SHP77 treated with DMSO at 0.1 percent for 48 hours (cell line): ENCODE measurements at regions not wholly inside any gene's neighbourhood (a gene's known extent, or its start where the extent isn't known, plus 50 kb on each side); places are given as distances from the start of the nearest gene placed in this dataset.
"Not testable (repeated sequence)": the region's sequence is repeated elsewhere in the genome, so short reads cannot be mapped to it uniquely, and the experiment has no call there.

Experiments used
- DNase-seq: peaks from one replicate; lab custom pipeline; 2025; lab: John Stamatoyannopoulos, UW

- DNase-seq: peak; percentile 90
Observed at GRCh38 chr5:102048940-102049339, 247.1 kb downstream of the SLCO4C1 start.

GRCh38 chr5:102047073-102047472 is 249.0 kb downstream of the SLCO4C1 start:
- not testable (repeated sequence) for DNase-seq

- no peak for DNase-seq
Observed at GRCh38 chr5:102040326-102040725, 255.8 kb downstream of the SLCO4C1 start.

- no peak for DNase-seq
Observed at GRCh38 chr5:102036927-102037326, 259.2 kb downstream of the SLCO4C1 start.

- DNase-seq: no peak
Observed at GRCh38 chr5:102031711-102032110, 264.4 kb downstream of the SLCO4C1 start.

- DNase-seq: no peak
Observed at GRCh38 chr5:102018690-102019089, 277.4 kb downstream of the SLCO4C1 start.

- DNase-seq: no peak
Observed at GRCh38 chr5:102018279-102018678, 277.8 kb downstream of the SLCO4C1 start.

GRCh38 chr5:102014371-102014770 is 281.7 kb downstream of the SLCO4C1 start:
- DNase-seq: no peak

GRCh38 chr5:102010644-102011043 is 285.4 kb downstream of the SLCO4C1 start:
- DNase-seq: no peak

- DNase-seq: no peak
Observed at GRCh38 chr5:101997235-101997634, 298.8 kb downstream of the SLCO4C1 start.

GRCh38 chr5:101995585-101995984 is 300.5 kb downstream of the SLCO4C1 start:
- DNase-seq: no peak

- DNase-seq: no peak
Observed at GRCh38 chr5:101991486-101991885, 304.6 kb downstream of the SLCO4C1 start.

- no peak for DNase-seq
Observed at GRCh38 chr5:101989659-101990058, 306.4 kb downstream of the SLCO4C1 start.

GRCh38 chr5:101977729-101978345 is 318.2 kb downstream of the SLCO4C1 start:
- DNase-seq: peak; percentile 44

- DNase-seq: no peak
Observed at GRCh38 chr5:101976933-101977332, 319.2 kb downstream of the SLCO4C1 start.

GRCh38 chr5:101969742-101970141 is 326.3 kb downstream of the SLCO4C1 start:
- no peak for DNase-seq

GRCh38 chr5:101966476-101966875 is 329.6 kb downstream of the SLCO4C1 start:
- DNase-seq: no peak

GRCh38 chr5:101955891-101956290 is 340.2 kb downstream of the SLCO4C1 start:
- DNase-seq: no peak

GRCh38 chr5:101950019-101950418 is 346.1 kb downstream of the SLCO4C1 start:
- DNase-seq: no peak

GRCh38 chr5:101948615-101949014 is 347.5 kb downstream of the SLCO4C1 start:
- no peak for DNase-seq

GRCh38 chr5:101943784-101944183 is 352.3 kb downstream of the SLCO4C1 start:
- DNase-seq: no peak

GRCh38 chr5:101942321-101942882 is 353.7 kb downstream of the SLCO4C1 start:
- peak; percentile 26 for DNase-seq

- DNase-seq: no peak
Observed at GRCh38 chr5:101937041-101937440, 359.0 kb downstream of the SLCO4C1 start.

GRCh38 chr5:101935086-101935485 is 361.0 kb downstream of the SLCO4C1 start:
- DNase-seq: no peak
